Activated T-helper 2 cell treated with anti-CD3 and anti-CD28 coated beads, Interferon-gamma antibody, Interleukin-2, Interleukin-4, amounts not matched to agents 10 μg/mL and 5 μg/mL and 100 μg/mL, durations not matched to agents 14 hours and 24 hours and 36 hours (primary cell): ENCODE measurements at regions not wholly inside any gene's neighbourhood (a gene's known extent, or its start where the extent isn't known, plus 50 kb on each side); places are given as distances from the start of the nearest gene placed in this dataset.

ENCODE experiments used
- DNase-seq: peaks from one replicate; pipeline ENCODE4 v3.0.0; 2021; ENCODE audit warnings: low spot score
- H3K27ac Mint-ChIP-seq: one replicate; pipeline ENCODE4 v1.8.0; 2021; ENCODE audit warnings: mixed read lengths
- H3K27me3 Mint-ChIP-seq: one replicate; pipeline ENCODE4 v1.8.0; 2021; ENCODE audit warnings: low read depth, mixed read lengths
- H3K36me3 Mint-ChIP-seq: one replicate; pipeline ENCODE4 v1.8.0; 2021; ENCODE audit warnings: low read depth, mixed read lengths
- H3K4me1 Mint-ChIP-seq: one replicate; pipeline ENCODE4 v1.8.0; 2021; ENCODE audit warnings: low read depth, mixed read lengths
- H3K4me3 Mint-ChIP-seq: one replicate; pipeline ENCODE4 v1.8.0; 2021; ENCODE audit warnings: low read depth, mild to moderate bottlenecking, moderate library complexity, mixed read lengths
- H3K9me3 Mint-ChIP-seq: one replicate; pipeline ENCODE4 v1.8.0; 2021; ENCODE audit warnings: mixed read lengths
- intact Hi-C: fragments of 100-400 bp; cut with micrococcal nuclease; formaldehyde crosslinking; loops from one replicate; pipeline ENCODE4 v1.15.1; 2023

DNA sequence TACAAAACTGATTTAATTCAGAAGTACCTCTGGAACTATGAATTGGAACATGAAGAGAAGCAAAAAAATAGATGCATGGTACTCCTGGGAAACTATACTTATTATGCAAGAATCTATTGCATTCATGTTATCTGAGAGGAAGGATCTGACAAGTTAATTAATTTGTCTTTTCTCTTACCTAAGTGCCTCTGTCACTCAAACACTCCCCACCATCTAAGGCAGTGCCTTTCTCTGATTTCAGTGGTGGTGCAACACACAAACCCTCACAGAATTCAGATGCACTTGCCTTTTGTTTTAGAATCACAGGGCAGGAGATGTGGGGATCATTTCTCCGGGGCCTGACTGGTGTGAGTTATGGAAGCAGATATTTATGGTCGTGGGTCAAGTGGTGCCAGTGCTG is 52.5 kb upstream of the C9orf72 start:
- H3K27me3 Mint-ChIP-seq = peaks cover 2% of the 10 kb centered on the region
- H3K9me3 Mint-ChIP-seq = no peaks in the 10 kb centered on the region
- intact Hi-C loops = no loop called here
- H3K27ac Mint-ChIP-seq = no peak overlapping the region
- H3K36me3 Mint-ChIP-seq = no peaks in the 10 kb centered on the region
- DNase-seq = no peak
- H3K4me3 Mint-ChIP-seq = no peak overlapping the region
- H3K4me1 Mint-ChIP-seq = no peaks in the 10 kb centered on the region

DNA sequence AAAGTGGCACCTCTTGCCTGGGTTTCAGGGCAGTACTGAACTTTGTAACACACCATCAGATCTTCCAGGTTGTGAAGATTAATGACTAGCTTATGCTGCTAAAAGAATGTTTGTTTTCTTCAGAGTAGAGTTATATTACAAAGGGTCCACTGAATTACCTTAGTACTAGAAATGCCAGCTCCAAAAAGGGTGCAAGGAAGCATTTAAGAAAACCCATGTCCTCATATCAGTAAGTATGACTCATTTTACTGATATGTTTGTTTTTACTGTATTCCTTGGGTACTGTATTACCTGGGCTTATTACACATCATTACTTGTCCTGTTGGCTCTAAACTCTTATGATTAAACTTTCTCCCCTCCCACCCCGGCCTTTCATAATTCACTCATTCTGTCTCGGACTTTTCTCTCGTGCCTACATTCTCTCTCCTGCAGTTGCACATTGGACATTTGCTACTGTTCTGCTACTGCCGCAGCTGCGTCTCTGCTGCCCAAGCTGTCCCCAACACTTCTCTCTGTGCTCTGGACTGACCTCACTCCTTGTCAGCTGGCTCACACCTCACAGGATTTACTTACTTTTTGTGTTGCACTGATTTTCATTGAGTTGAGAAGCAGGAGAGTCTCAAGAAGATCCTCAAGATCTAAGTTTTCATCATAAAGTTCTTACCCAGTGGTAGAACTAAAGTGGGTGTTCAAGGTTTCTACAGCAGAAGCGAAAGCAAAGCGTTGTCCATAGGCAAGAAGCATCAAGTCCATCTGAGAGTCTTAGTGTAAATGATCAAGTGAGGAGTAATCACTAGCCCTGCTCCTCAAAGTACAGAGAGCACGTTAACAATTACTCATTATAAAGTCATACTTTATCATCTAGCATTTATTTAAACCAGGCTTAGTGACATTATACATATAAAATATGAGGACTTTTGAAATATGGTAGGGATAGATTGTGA is 53.2 kb upstream of the C9orf72 start:
- Mint-ChIP-seq H3K4me3 (no peak overlapping the region), H3K36me3 (no peaks in the 10 kb centered on the region), H3K4me1 (no peaks in the 10 kb centered on the region), H3K27ac (no peak overlapping the region), H3K9me3 (no peaks in the 10 kb centered on the region), H3K27me3 (peaks cover 5% of the 10 kb centered on the region)
- intact Hi-C loops = no loop called here
- DNase-seq = no peak

DNA sequence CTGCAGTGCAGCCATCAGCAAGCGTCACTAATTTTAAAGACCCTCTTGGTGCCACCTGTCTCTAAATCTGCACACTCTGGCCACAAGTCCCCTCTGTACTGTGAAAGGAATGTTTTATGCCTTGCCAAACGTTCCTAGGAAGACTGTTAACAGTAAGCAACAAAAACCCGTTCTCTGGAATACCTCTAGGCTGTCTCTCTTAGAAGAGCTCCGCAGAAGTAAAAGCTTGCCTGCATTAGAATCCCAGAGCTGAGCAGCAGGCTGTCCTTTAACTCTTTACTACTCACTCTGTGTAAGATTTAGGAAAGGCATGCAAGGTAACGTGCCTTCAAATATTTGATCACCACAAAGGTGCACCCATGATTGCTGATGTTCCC is 53.9 kb upstream of the C9orf72 start:
- H3K36me3 Mint-ChIP-seq = no peaks in the 10 kb centered on the region
- intact Hi-C loops = no loop called here
- H3K27ac Mint-ChIP-seq = no peak overlapping the region

DNA sequence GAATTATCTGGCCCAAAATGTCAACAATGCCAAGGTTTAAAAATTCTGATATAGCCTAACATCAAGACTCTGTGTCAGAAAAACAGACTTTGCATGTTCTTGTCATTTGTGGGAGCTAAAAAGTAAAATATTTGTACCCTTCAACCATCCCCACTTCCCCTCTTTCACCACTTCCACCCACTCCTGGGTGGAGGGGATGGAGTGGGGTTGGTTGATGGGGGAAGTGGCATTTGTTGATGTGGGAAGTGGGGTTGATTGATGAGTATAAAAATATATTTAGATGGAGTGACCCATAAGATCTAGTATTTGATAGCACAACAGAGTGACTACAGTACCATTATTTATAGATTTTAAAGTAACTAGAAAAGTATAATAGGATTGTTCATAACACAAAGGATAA is 55.0 kb upstream of the C9orf72 start:
- intact Hi-C loops = no loop called here
- Mint-ChIP-seq H3K27ac (no peak overlapping the region), H3K4me3 (no peak overlapping the region), H3K4me1 (no peaks in the 10 kb centered on the region), H3K9me3 (no peaks in the 10 kb centered on the region), H3K27me3 (peaks cover 5% of the 10 kb centered on the region), H3K36me3 (no peaks in the 10 kb centered on the region)
- DNase-seq = no peak

More for the DNA sequence above, 53.9 kb upstream of the C9orf72 start:
- H3K4me1 Mint-ChIP-seq = no peaks in the 10 kb centered on the region
- H3K9me3 Mint-ChIP-seq = no peaks in the 10 kb centered on the region
- H3K27me3 Mint-ChIP-seq = peaks cover 5% of the 10 kb centered on the region
- no peak overlapping the region for H3K4me3 Mint-ChIP-seq
- no peak for DNase-seq

DNA sequence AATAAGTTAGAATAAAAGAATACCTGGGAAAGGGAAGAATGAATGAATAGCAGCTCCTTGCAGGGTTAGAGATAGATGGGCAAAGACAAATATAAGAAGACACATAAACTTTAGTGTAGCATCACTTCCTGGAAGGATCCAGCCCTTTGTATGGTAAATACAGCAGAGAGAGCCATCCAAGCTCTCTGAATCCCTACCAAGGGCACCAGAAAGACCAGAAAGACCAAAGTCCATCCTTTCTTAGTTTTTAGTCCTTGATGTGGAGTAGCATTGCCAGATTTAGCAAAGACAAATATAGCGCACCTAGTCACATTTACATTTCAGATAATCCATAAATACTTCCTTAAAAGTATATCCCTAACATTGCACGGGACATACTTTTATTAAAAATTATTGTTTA is 56.1 kb upstream of the C9orf72 start:
- no peak overlapping the region for H3K4me3 Mint-ChIP-seq
- intact Hi-C loops = no loop called here
- H3K4me1 Mint-ChIP-seq = no peaks in the 10 kb centered on the region
- no peaks in the 10 kb centered on the region for H3K9me3 Mint-ChIP-seq
- H3K27me3 Mint-ChIP-seq = peaks cover 5% of the 10 kb centered on the region
- no peak overlapping the region for H3K27ac Mint-ChIP-seq
- no peak for DNase-seq
- no peaks in the 10 kb centered on the region for H3K36me3 Mint-ChIP-seq

DNA sequence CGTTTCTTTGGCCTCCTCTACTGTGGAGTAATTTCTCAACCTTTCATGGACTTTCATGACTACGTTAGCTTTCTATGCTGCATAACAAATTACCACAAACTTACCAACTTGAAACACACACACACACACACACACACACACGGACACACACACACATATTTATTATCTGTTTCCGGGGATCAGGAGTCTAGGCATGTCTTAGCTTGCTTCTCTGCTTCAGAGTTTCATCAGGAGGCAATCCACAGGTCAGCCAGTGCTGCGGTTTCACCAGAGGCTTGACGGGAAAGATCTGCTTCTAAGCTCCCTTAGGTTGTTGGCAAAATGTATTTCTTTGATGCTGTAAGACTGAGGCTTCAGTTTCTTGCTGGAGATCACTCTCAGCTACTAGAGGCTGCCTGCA is 59.0 kb upstream of the C9orf72 start:
- intact Hi-C loops = loop anchor here (10.0 kb wide), 1 partner anchor 53 kb away; no protein-coding TSS in a partner anchor
- Mint-ChIP-seq H3K9me3 (no peaks in the 10 kb centered on the region), H3K36me3 (no peaks in the 10 kb centered on the region)

DNA sequence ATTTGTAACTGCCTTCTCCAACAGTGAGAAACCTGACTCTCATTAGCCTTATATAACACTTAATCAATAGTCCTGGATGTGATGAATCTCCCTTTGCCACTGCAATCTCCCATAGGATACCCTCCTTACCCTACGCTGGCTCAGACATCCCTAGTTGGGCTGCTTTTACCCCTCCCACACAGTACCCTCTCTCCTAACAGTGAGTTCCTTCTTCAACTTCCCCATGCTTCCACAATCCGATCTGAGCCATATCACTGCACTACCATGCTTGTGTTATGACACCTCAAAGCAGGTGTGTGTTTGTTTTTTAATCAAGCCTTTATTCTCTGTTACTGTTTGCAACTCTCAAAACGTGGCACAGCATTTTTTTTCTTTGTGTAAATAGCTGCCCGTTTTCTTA is 60.5 kb upstream of the C9orf72 start:
- H3K4me3 Mint-ChIP-seq = no peak overlapping the region

More for the DNA sequence above, 59.0 kb upstream of the C9orf72 start:
- Mint-ChIP-seq H3K4me3 (no peak overlapping the region), H3K27ac (no peak overlapping the region), H3K4me1 (no peaks in the 10 kb centered on the region), H3K27me3 (peaks cover 5% of the 10 kb centered on the region)
- DNase-seq = no peak

DNA sequence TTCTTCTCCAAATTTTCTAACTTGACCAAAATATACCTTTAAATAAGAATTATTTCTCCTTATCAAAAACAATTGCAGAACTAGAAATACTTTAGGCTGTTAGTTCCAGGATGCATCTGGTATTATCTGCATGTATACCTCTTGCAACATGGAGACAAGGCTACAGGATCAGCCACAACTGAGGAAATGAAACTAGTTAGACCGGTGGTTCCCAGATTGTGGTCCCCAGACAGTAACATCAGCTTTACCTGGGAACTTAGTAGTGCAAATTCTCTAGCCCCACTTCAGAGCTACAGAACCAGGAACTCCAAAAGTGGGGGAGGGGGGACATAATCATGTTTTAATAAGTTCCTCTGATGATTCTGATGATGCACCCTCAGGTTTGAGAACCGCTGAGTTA is 61.6 kb upstream of the C9orf72 start:
- no peak overlapping the region for H3K4me3 Mint-ChIP-seq
- no peak overlapping the region for H3K27ac Mint-ChIP-seq
- H3K27me3 Mint-ChIP-seq = peaks cover 5% of the 10 kb centered on the region
- intact Hi-C loops = loop anchor here (10.0 kb wide), 1 partner anchor 50 kb away; no protein-coding TSS in a partner anchor
- no peaks in the 10 kb centered on the region for H3K36me3 Mint-ChIP-seq
- no peaks in the 10 kb centered on the region for H3K4me1 Mint-ChIP-seq
- DNase-seq = no peak
- no peaks in the 10 kb centered on the region for H3K9me3 Mint-ChIP-seq

More for the DNA sequence above, 60.5 kb upstream of the C9orf72 start:
- H3K27me3 Mint-ChIP-seq = peaks cover 5% of the 10 kb centered on the region
- intact Hi-C loops = loop anchor here (10.0 kb wide), 1 partner anchor 51 kb away; no protein-coding TSS in a partner anchor
- H3K4me1 Mint-ChIP-seq = no peaks in the 10 kb centered on the region
- H3K36me3 Mint-ChIP-seq = no peaks in the 10 kb centered on the region
- no peak for DNase-seq
- H3K9me3 Mint-ChIP-seq = no peaks in the 10 kb centered on the region
- H3K27ac Mint-ChIP-seq = no peak overlapping the region

DNA sequence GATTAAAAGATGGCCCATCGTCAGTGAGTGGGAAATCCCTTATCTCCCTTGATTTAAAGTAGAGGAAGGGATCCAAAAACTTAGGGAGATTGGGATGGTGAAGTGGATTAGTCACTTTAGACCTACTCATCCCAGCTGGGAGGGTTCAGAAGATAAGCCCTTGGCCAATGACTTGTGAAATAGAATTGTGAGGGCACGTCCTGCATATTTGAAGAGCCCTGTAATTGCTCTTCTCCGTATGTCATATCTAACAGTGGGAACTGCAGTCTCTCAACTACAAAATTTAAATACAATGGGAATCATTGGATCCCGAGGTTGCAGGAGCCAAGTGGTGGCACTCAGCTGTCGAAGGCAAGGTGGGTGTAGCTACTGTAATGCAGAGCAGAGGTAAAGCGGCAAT is 65.4 kb upstream of the C9orf72 start:
- DNase-seq = no peak
- H3K36me3 Mint-ChIP-seq = no peaks in the 10 kb centered on the region
- intact Hi-C loops = loop anchor here (10.0 kb wide), 1 partner anchor 46 kb away; no protein-coding TSS in a partner anchor
- H3K4me1 Mint-ChIP-seq = no peaks in the 10 kb centered on the region
- H3K27me3 Mint-ChIP-seq = no peaks in the 10 kb centered on the region
- H3K4me3 Mint-ChIP-seq = no peak overlapping the region
- no peak overlapping the region for H3K27ac Mint-ChIP-seq
- H3K9me3 Mint-ChIP-seq = no peaks in the 10 kb centered on the region

DNA sequence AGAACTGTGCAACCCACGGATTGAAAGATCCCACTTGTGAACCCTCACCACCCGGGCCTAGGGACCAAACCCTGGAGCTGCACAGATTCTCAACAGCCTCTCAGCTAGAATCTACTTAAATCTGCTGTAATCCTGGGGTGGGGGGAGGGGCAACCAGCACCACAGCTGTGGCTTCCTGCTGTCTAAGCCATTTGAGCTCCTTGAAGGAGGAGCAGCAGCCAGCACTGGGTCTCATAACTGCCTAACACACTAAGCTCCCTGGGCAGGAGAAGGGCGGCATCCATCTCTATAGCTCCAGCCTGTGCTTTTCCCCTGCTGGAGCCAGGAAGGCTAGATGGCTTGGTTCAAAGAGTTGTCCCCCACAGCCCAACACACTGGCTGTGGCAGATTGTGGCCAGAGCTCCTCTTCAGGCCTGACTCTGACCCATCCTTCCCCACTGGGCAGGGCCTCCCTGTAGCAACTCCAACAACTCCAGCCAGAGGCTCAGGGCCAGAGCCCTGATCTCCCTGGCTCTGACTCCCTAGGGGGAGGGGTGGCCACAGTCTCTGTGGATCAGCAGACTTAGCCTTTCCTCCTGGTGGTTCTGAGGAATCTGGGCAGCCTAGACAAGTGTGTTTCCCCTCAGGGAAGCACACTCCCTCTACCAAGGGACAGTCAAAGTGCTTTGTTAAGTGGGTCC is 72.0 kb upstream of the C9orf72 start:
- H3K36me3 Mint-ChIP-seq = no peaks in the 10 kb centered on the region
- H3K4me1 Mint-ChIP-seq = no peaks in the 10 kb centered on the region
- no peak overlapping the region for H3K4me3 Mint-ChIP-seq
- DNase-seq = no peak
- H3K27ac Mint-ChIP-seq = no peak overlapping the region
- H3K9me3 Mint-ChIP-seq = no peaks in the 10 kb centered on the region
- intact Hi-C loops = no loop called here
- peaks cover 3% of the 10 kb centered on the region for H3K27me3 Mint-ChIP-seq

DNA sequence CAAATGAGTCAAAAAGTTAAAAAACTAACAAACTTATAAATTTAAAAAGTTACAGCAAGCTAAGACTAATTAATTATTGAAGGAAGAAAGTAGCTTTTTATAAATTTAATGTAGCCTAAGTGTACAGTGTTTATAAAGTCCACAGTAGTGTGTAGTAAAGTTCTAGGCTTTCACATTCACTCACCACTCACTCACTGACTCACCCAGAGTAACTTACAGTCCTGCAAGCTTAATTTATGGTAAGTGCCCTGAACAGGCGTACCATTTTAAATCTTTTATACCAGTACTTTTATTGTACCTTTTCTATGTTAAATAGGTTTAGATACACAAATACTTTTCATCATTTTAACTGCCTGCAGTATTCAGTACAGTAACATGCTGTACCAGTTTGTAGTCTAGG is 80.0 kb upstream of the C9orf72 start:
- Mint-ChIP-seq H3K4me3 (no peak overlapping the region), H3K27me3 (peaks cover 6% of the 10 kb centered on the region), H3K27ac (no peak overlapping the region), H3K9me3 (no peaks in the 10 kb centered on the region), H3K36me3 (no peaks in the 10 kb centered on the region), H3K4me1 (no peaks in the 10 kb centered on the region)
- no peak for DNase-seq
- intact Hi-C loops = no loop called here

DNA sequence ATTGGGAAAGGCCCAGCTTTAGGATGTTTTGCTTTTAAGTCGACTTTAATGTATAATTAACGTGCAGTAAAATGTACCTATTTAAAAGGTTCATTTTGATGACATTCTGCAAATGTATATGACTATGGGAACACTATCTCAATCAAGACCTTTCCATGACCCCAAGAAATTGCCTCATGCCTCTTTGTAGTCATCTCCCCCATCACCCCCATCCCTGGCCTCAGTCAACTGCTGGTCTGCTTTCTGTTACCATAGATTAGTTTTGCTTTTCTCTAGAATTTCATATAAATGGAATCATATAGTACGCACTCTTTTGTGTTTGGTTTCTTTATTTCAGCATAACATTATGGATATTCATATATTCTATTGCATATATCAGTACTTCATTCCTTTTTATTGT is 80.7 kb upstream of the C9orf72 start:
- H3K4me3 Mint-ChIP-seq = no peak overlapping the region
- no peaks in the 10 kb centered on the region for H3K4me1 Mint-ChIP-seq
- no peak for DNase-seq
- H3K36me3 Mint-ChIP-seq = no peaks in the 10 kb centered on the region
- peaks cover 6% of the 10 kb centered on the region for H3K27me3 Mint-ChIP-seq
- H3K9me3 Mint-ChIP-seq = no peaks in the 10 kb centered on the region
- H3K27ac Mint-ChIP-seq = no peak overlapping the region
- intact Hi-C loops = no loop called here

DNA sequence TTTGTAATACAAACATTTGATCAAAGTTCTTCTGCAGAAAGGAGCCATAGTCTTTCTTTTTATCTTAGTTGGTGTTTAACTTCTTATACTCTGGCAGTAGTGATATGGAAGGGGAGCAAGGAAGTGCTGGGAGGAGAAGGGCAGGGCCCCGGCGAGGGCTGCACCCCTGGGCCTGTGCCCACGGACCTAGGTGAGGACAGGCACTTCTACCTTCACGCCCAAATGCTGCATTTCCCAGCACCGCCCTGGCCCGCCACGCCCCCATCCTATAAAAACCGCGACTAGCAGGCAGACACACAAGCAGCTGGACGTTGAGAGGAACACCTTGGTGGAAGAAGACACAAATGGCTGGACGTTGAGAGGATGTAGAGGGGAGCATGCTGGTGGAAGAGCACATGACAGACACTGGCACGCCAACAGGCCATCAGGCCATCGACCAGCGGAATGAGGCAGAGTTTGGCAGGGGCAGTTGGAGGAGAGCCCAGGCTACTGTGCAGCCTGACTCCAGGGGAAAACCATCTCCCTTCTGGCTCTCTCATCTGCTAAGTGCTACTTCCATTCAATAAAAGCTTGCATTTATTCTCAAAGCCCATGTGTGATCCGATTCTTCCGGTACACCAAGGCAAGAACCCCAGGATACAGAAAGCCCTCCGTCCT is 81.5 kb upstream of the C9orf72 start:
- intact Hi-C loops = no loop called here
- no peak for DNase-seq
- no peaks in the 10 kb centered on the region for H3K36me3 Mint-ChIP-seq
- H3K27ac Mint-ChIP-seq = no peak overlapping the region
- no peaks in the 10 kb centered on the region for H3K9me3 Mint-ChIP-seq
- peaks cover 6% of the 10 kb centered on the region for H3K27me3 Mint-ChIP-seq
- H3K4me3 Mint-ChIP-seq = no peak overlapping the region
- no peaks in the 10 kb centered on the region for H3K4me1 Mint-ChIP-seq
